Thyroid gland (tissue), 4 donors: ENCODE measurements at regions not wholly inside any gene's neighbourhood (a gene's known extent, or its start where the extent isn't known, plus 50 kb on each side); places are given as distances from the start of the nearest gene placed in this dataset.

Experiments
- CTCF ChIP-seq, 6 experiments: fragments of 200-600 bp in 3 of 6; fragments of 450-650 bp in 3 of 6; sonication (generic) in 3 of 6; IDR thresholded peaks; one replicate each; pipeline ENCODE4 v1.5.1; 2016 to 2019; ENCODE audit warnings: antibody characterized with exemption in 6 of 6, mild to moderate bottlenecking in 2 of 6, inconsistent platforms in 1 of 6, moderate library complexity in 1 of 6
- POLR2A ChIP-seq, 2 donors: fragments of 450-650 bp; IDR thresholded peaks; one replicate each; pipeline ENCODE4 v1.6.1; 2017; ENCODE audit warnings: antibody characterized with exemption in 2 of 2, mild to moderate bottlenecking in 2 of 2, moderate library complexity in 1 of 2

- TF ChIP-seq CTCF (IDR thresholded peaks at IDR 0.05) (no peak), POLR2A (IDR thresholded peaks at IDR 0.05) (no peak)
These were observed 240.4 kb upstream of the TNRC6C start for GRCh38 chr17:77717941-77718668.
